ENCODE measurements at regions not wholly inside any gene's neighbourhood (a gene's known extent, or its start where the extent isn't known, plus 50 kb on each side); places are given as distances from the start of the nearest gene placed in this dataset.

- no peak overlapping the region for H3K27ac ChIP-seq (ENCODE audit: low read depth, low read length, poor library complexity, severe bottlenecking)
- TF ChIP-seq CTCF (IDR thresholded peaks at IDR 0.05; ENCODE audit: low read length) (no peak), EZH2 (IDR thresholded peaks at IDR 0.05; ENCODE audit: borderline replicate concordance, low read length) (no peak)
- no peaks in the 10 kb centered on the region for H3K4me1 ChIP-seq (ENCODE audit: insufficient read depth, low read length, severe bottlenecking)
- H3F3A ChIP-seq (ENCODE audit: insufficient read depth, low read length): no peaks in the 10 kb centered on the region
- no peaks in the 10 kb centered on the region for H3K36me3 ChIP-seq (ENCODE audit: insufficient read depth, low read length)
- H2AFZ ChIP-seq (ENCODE audit: low read length): no peak overlapping the region
- no peaks in the 10 kb centered on the region for H3K9me3 ChIP-seq (ENCODE audit: low read length)
- H3K79me2 ChIP-seq (ENCODE audit: insufficient read depth, low read length): no peaks in the 10 kb centered on the region
- no peaks in the 10 kb centered on the region for H4K20me1 ChIP-seq (ENCODE audit: insufficient read depth, low read length)
- H3K4me3 ChIP-seq (ENCODE audit: low read depth, low read length, poor library complexity, severe bottlenecking): no peak overlapping the region
- H3K9me2 ChIP-seq (ENCODE audit: low read depth, low read length): no peaks in the 10 kb centered on the region
- no peaks in the 10 kb centered on the region for H3K27me3 ChIP-seq (ENCODE audit: insufficient read depth, low read length)
- no peak overlapping the region for H3K9ac ChIP-seq (ENCODE audit: low read length)
- no peak overlapping the region for H3K4me2 ChIP-seq (ENCODE audit: low read length)
These were observed 62.6 kb upstream of the SCN10A start for GRCh38 chr3:38878646-38879045.

Data from OCI-LY1 (cell line).